Uterus (tissue), 2 donors: ENCODE measurements at regions not wholly inside any gene's neighbourhood (a gene's known extent, or its start where the extent isn't known, plus 50 kb on each side); places are given as distances from the start of the nearest gene placed in this dataset.

Experiments used
- POLR2A ChIP-seq, 2 donors: fragments of 450-650 bp; IDR thresholded peaks; one replicate each; pipeline ENCODE4 v1.6.1; 2016; ENCODE audit warnings: antibody characterized with exemption in 2 of 2, mild to moderate bottlenecking in 1 of 2, moderate library complexity in 1 of 2
- TF ChIP-seq, protein P1 (sequence below), 4 experiments: fragments of 200-600 bp in 2 of 4; fragments of 450-650 bp in 2 of 4; sonication (generic) in 2 of 4; IDR thresholded peaks; one replicate each; pipeline ENCODE4 v1.5.1; 2016 to 2019; ENCODE audit warnings: antibody characterized with exemption in 4 of 4, mild to moderate bottlenecking in 2 of 4, moderate library complexity in 1 of 4

DNA sequence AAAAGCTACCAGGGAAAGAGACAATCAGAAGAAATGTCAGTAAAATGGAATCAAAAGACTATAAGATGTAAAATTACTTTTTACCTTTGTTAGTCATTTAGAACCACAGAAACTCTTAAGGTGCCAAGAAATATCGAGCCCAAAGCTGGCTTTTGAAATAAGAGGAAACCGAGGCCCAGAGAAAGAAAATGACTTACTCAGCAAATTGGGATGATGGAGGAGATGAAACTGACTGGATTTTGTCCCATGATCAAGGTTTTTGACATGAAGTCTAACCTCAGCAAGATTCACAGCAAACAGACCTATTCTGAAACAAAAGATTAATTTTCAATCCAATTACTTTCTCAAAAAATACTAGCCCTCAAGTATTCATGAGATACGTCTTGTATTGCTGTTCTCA is 696.2 kb upstream of the WWC1 start:
- TF ChIP-seq, protein P1, sequence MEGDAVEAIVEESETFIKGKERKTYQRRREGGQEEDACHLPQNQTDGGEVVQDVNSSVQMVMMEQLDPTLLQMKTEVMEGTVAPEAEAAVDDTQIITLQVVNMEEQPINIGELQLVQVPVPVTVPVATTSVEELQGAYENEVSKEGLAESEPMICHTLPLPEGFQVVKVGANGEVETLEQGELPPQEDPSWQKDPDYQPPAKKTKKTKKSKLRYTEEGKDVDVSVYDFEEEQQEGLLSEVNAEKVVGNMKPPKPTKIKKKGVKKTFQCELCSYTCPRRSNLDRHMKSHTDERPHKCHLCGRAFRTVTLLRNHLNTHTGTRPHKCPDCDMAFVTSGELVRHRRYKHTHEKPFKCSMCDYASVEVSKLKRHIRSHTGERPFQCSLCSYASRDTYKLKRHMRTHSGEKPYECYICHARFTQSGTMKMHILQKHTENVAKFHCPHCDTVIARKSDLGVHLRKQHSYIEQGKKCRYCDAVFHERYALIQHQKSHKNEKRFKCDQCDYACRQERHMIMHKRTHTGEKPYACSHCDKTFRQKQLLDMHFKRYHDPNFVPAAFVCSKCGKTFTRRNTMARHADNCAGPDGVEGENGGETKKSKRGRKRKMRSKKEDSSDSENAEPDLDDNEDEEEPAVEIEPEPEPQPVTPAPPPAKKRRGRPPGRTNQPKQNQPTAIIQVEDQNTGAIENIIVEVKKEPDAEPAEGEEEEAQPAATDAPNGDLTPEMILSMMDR (IDR thresholded peaks at IDR 0.05), result no peak
- TF ChIP-seq POLR2A (IDR thresholded peaks at IDR 0.05), result no peak
